ENCODE measurements at regions not wholly inside any gene's neighbourhood (a gene's known extent, or its start where the extent isn't known, plus 50 kb on each side); places are given as distances from the start of the nearest gene placed in this dataset.
"Not testable (repeated sequence)": the region's sequence is repeated elsewhere in the genome, so short reads cannot be mapped to it uniquely, and the experiment has no call there.

- H3K79me2 ChIP-seq (ENCODE audit: low read length), result no peaks in the 10 kb centered on the region
- no peaks in the 10 kb centered on the region for H3K9me2 ChIP-seq (replicated peaks; ENCODE audit: insufficient read depth, low read length)
- H3K4me1 ChIP-seq (ENCODE audit: low read length), result no peaks in the 10 kb centered on the region
- H3K9me3 ChIP-seq (ENCODE audit: low read length), result no peaks in the 10 kb centered on the region
- no peak overlapping the region for H3K4me3 ChIP-seq (ENCODE audit: low read length)
- H3K9ac ChIP-seq (ENCODE audit: low read length), result no peak overlapping the region
- no peak overlapping the region for H3K27ac ChIP-seq (ENCODE audit: low read length)
- no peak overlapping the region for H2AFZ ChIP-seq (ENCODE audit: low read length)
- H3K36me3 ChIP-seq (ENCODE audit: insufficient read depth, low read length), result no peaks in the 10 kb centered on the region
- no peaks in the 10 kb centered on the region for H3K27me3 ChIP-seq (ENCODE audit: low read length)
- no peaks in the 10 kb centered on the region for H4K20me1 ChIP-seq (ENCODE audit: insufficient read depth, low read depth, low read length)
- no peak overlapping the region for H3K4me2 ChIP-seq (ENCODE audit: low read depth, low read length, poor library complexity, severe bottlenecking)
- DNase-seq, result no peak
Measured at GRCh38 chrX:114037515-114037914, 546.4 kb upstream of the HTR2C start.

GRCh38 chrX:114028907-114029662 is 554.8 kb upstream of the HTR2C start:
- no peaks in the 10 kb centered on the region for H3K4me1 ChIP-seq (ENCODE audit: low read length)
- H4K20me1 ChIP-seq (ENCODE audit: insufficient read depth, low read depth, low read length), result no peaks in the 10 kb centered on the region
- H3K27me3 ChIP-seq (ENCODE audit: low read length), result no peaks in the 10 kb centered on the region
- H3K9me2 ChIP-seq (replicated peaks; ENCODE audit: insufficient read depth, low read length), result no peaks in the 10 kb centered on the region
- no peak for DNase-seq
- H3K9ac ChIP-seq (ENCODE audit: low read length), result no peak overlapping the region
- no peak overlapping the region for H2AFZ ChIP-seq (ENCODE audit: low read length)
- H3K36me3 ChIP-seq (ENCODE audit: insufficient read depth, low read length), result no peaks in the 10 kb centered on the region
- H3K27ac ChIP-seq (ENCODE audit: low read length), result no peak overlapping the region
- H3K4me2 ChIP-seq (ENCODE audit: low read depth, low read length, poor library complexity, severe bottlenecking), result no peak overlapping the region
- H3K79me2 ChIP-seq (ENCODE audit: low read length), result no peaks in the 10 kb centered on the region
- no peak overlapping the region for H3K4me3 ChIP-seq (ENCODE audit: low read length)
- H3K9me3 ChIP-seq (ENCODE audit: low read length), result no peaks in the 10 kb centered on the region

DNA sequence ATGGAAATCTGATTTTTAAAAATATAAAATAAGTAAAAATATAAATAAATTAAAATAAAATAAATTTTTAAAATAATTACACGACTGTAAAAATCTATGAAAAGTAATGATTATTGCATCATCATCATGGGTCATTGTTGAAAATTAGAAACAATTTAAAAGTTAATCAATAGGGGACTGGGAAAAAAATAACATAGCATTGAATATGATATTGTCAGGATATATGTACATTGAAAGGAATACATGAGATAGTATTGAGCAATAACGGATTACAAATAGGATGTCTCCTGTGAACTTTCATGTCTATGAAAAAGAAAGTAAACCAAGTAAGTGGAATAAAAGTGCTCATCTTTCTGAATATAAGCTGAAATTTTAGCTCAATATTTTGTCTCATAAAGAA is 566.8 kb upstream of the HTR2C start:
- Histone ChIP-seq H3K9ac (ENCODE audit: low read length) (no peak overlapping the region), H3K79me2 (ENCODE audit: low read length) (no peaks in the 10 kb centered on the region), H3K27me3 (ENCODE audit: low read length) (no peaks in the 10 kb centered on the region), H3K4me1 (ENCODE audit: low read length) (no peaks in the 10 kb centered on the region), H4K20me1 (ENCODE audit: insufficient read depth, low read depth, low read length) (no peaks in the 10 kb centered on the region), H2AFZ (ENCODE audit: low read length) (no peak overlapping the region), H3K36me3 (ENCODE audit: insufficient read depth, low read length) (no peaks in the 10 kb centered on the region), H3K4me3 (ENCODE audit: low read length) (no peak overlapping the region), H3K9me2 (replicated peaks; ENCODE audit: insufficient read depth, low read length) (no peaks in the 10 kb centered on the region), H3K9me3 (ENCODE audit: low read length) (no peaks in the 10 kb centered on the region), H3K4me2 (ENCODE audit: low read depth, low read length, poor library complexity, severe bottlenecking) (no peak overlapping the region), H3K27ac (ENCODE audit: low read length) (no peak overlapping the region)
- no peak for DNase-seq

- no peak for DNase-seq
- H4K20me1 ChIP-seq (ENCODE audit: insufficient read depth, low read depth, low read length), result no peaks in the 10 kb centered on the region
- no peaks in the 10 kb centered on the region for H3K9me2 ChIP-seq (replicated peaks; ENCODE audit: insufficient read depth, low read length)
- H2AFZ ChIP-seq (ENCODE audit: low read length), result no peak overlapping the region
- H3K27me3 ChIP-seq (ENCODE audit: low read length), result no peaks in the 10 kb centered on the region
- no peaks in the 10 kb centered on the region for H3K79me2 ChIP-seq (ENCODE audit: low read length)
- no peak overlapping the region for H3K27ac ChIP-seq (ENCODE audit: low read length)
- no peaks in the 10 kb centered on the region for H3K4me1 ChIP-seq (ENCODE audit: low read length)
- no peak overlapping the region for H3K4me3 ChIP-seq (ENCODE audit: low read length)
- no peak overlapping the region for H3K4me2 ChIP-seq (ENCODE audit: low read depth, low read length, poor library complexity, severe bottlenecking)
- H3K9ac ChIP-seq (ENCODE audit: low read length), result no peak overlapping the region
- H3K9me3 ChIP-seq (ENCODE audit: low read length), result no peaks in the 10 kb centered on the region
- no peaks in the 10 kb centered on the region for H3K36me3 ChIP-seq (ENCODE audit: insufficient read depth, low read length)
Measured at GRCh38 chrX:114015966-114016365, 567.9 kb upstream of the HTR2C start.

DNA sequence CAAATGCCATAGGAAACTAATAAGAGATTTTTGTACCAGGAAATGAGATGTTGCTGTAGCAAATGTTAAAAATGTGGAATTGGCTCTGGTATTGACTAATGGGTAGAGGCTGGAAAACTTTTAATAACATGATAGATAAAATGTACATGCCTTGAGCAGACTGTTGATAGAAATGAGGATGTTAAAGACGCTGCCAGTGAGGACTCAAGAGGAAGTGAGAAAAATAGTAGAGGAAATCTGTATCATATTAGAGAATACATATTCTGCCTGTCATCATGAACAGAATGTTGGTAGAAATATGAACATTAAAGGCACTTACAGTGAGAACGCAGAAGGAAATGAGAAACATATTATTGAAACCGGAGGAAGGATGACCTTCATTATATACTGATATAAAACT is 577.2 kb upstream of the HTR2C start:
- H3K4me2 ChIP-seq (ENCODE audit: low read depth, low read length, poor library complexity, severe bottlenecking), result no peak overlapping the region
- no peak overlapping the region for H3K4me3 ChIP-seq (ENCODE audit: low read length)
- H3K36me3 ChIP-seq (ENCODE audit: insufficient read depth, low read length), result no peaks in the 10 kb centered on the region
- no peak overlapping the region for H3K9ac ChIP-seq (ENCODE audit: low read length)
- no peaks in the 10 kb centered on the region for H4K20me1 ChIP-seq (ENCODE audit: insufficient read depth, low read depth, low read length)
- H3K4me1 ChIP-seq (ENCODE audit: low read length), result no peaks in the 10 kb centered on the region
- no peaks in the 10 kb centered on the region for H3K9me3 ChIP-seq (ENCODE audit: low read length)
- no peaks in the 10 kb centered on the region for H3K79me2 ChIP-seq (ENCODE audit: low read length)
- H3K9me2 ChIP-seq (replicated peaks; ENCODE audit: insufficient read depth, low read length), result no peaks in the 10 kb centered on the region
- no peak overlapping the region for H2AFZ ChIP-seq (ENCODE audit: low read length)
- no peaks in the 10 kb centered on the region for H3K27me3 ChIP-seq (ENCODE audit: low read length)
- H3K27ac ChIP-seq (ENCODE audit: low read length), result no peak overlapping the region
- no peak for DNase-seq

- Histone ChIP-seq H3K9ac (ENCODE audit: low read length) (no peak overlapping the region), H3K27me3 (ENCODE audit: low read length) (no peaks in the 10 kb centered on the region), H4K20me1 (ENCODE audit: insufficient read depth, low read depth, low read length) (no peaks in the 10 kb centered on the region), H3K4me2 (ENCODE audit: low read depth, low read length, poor library complexity, severe bottlenecking) (no peak overlapping the region), H3K9me2 (replicated peaks; ENCODE audit: insufficient read depth, low read length) (no peaks in the 10 kb centered on the region), H3K79me2 (ENCODE audit: low read length) (no peaks in the 10 kb centered on the region), H3K27ac (ENCODE audit: low read length) (no peak overlapping the region), H3K4me3 (ENCODE audit: low read length) (no peak overlapping the region), H3K36me3 (ENCODE audit: insufficient read depth, low read length) (no peaks in the 10 kb centered on the region), H3K9me3 (ENCODE audit: low read length) (no peaks in the 10 kb centered on the region), H3K4me1 (ENCODE audit: low read length) (no peaks in the 10 kb centered on the region), H2AFZ (ENCODE audit: low read length) (no peak overlapping the region)
- DNase-seq, result no peak
Measured at GRCh38 chrX:113996781-113997180, 587.1 kb upstream of the HTR2C start.

DNA sequence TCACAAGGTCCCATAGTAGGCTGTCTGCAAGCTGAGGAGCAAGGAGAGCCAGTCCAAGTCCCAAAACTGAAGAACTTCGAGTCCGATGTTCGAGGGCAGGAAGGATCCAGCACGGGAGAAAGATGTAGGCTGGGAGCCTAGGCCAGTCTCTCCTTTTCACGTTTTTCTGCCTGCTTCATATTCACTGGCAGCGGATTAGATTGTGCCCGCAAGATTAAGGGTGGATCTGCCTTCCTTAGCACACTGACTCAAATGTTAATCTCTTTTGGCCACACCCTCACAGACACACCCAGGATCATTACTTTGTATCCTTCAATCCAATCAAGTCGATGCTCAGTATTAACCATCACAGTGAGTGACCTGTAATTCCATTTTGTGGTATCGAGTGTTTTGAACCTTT is 592.2 kb upstream of the HTR2C start:
- not testable (repeated sequence) for H3K36me3 ChIP-seq (ENCODE audit: insufficient read depth, low read length); H2AFZ ChIP-seq (ENCODE audit: low read length); H3K27ac ChIP-seq (ENCODE audit: low read length); H3K27me3 ChIP-seq (ENCODE audit: low read length); DNase-seq; H3K9me2 ChIP-seq (replicated peaks; ENCODE audit: insufficient read depth, low read length); H3K79me2 ChIP-seq (ENCODE audit: low read length); H3K4me3 ChIP-seq (ENCODE audit: low read length); H3K9ac ChIP-seq (ENCODE audit: low read length); H3K4me2 ChIP-seq (ENCODE audit: low read depth, low read length, poor library complexity, severe bottlenecking); H3K9me3 ChIP-seq (ENCODE audit: low read length); H3K4me1 ChIP-seq (ENCODE audit: low read length); H4K20me1 ChIP-seq (ENCODE audit: insufficient read depth, low read depth, low read length)

DNA sequence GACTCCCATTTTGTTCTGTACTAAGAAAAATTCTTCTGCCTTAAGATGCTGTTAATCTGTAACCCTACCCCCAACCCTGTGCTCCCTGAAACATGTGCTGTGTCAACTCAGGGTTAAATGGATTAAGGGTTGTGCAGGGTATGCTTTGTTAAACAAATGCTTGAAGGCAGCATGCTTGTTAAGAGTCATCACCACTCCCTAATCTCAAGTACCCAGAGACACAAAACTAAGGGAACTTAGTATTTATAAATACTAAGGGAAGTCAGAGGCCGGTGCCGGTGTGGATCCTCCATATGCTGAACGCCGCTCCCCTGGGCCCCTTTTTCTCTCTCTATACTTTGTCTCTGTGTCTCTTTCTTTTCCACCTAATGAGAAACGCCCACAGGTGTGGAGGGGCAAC is 593.2 kb upstream of the HTR2C start:
- not testable (repeated sequence) for H3K27me3 ChIP-seq (ENCODE audit: low read length); H3K4me1 ChIP-seq (ENCODE audit: low read length); H3K27ac ChIP-seq (ENCODE audit: low read length); H3K79me2 ChIP-seq (ENCODE audit: low read length); H2AFZ ChIP-seq (ENCODE audit: low read length); H3K36me3 ChIP-seq (ENCODE audit: insufficient read depth, low read length); DNase-seq; H3K9ac ChIP-seq (ENCODE audit: low read length); H4K20me1 ChIP-seq (ENCODE audit: insufficient read depth, low read depth, low read length); H3K4me3 ChIP-seq (ENCODE audit: low read length); H3K9me2 ChIP-seq (replicated peaks; ENCODE audit: insufficient read depth, low read length); H3K9me3 ChIP-seq (ENCODE audit: low read length); H3K4me2 ChIP-seq (ENCODE audit: low read depth, low read length, poor library complexity, severe bottlenecking)
